ENCODE measurements at regions not wholly inside any gene's neighbourhood (a gene's known extent, or its start where the extent isn't known, plus 50 kb on each side); places are given as distances from the start of the nearest gene placed in this dataset.
A peak's percentile ranks its signal among the peaks of the same experiment; 100 is the strongest.

DNA sequence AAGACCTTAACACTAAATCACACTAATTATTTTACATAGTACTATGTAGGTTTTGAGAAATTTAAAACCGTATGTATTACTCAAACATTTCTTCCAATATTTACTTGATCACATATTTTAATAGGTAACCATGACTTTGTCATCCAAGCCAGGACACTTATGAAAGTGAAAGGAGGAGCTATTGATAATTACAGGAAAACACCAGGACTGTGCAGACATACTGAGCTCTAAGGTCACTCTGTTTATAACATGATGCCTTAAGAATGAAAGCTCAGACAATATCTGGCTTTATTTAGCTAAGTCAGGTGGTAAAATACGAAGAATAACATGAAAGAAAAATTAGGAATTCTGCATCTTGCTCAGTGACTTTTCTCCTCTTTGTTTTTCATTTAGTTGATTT lies 216.0 kb upstream of the NANOGP8 start:
- H3K4me3 ChIP-seq: no peak overlapping the region
- no peak for DNase-seq (ENCODE audit: low spot score)
- TF ChIP-seq, protein P1, sequence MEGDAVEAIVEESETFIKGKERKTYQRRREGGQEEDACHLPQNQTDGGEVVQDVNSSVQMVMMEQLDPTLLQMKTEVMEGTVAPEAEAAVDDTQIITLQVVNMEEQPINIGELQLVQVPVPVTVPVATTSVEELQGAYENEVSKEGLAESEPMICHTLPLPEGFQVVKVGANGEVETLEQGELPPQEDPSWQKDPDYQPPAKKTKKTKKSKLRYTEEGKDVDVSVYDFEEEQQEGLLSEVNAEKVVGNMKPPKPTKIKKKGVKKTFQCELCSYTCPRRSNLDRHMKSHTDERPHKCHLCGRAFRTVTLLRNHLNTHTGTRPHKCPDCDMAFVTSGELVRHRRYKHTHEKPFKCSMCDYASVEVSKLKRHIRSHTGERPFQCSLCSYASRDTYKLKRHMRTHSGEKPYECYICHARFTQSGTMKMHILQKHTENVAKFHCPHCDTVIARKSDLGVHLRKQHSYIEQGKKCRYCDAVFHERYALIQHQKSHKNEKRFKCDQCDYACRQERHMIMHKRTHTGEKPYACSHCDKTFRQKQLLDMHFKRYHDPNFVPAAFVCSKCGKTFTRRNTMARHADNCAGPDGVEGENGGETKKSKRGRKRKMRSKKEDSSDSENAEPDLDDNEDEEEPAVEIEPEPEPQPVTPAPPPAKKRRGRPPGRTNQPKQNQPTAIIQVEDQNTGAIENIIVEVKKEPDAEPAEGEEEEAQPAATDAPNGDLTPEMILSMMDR (IDR thresholded peaks at IDR 0.05): no peak
- no peak overlapping the region for H3K27ac ChIP-seq

- DNase-seq (ENCODE audit: low spot score): no peak
- Histone ChIP-seq H3K4me3 (no peak overlapping the region), H3K27ac (no peak overlapping the region)
- TF ChIP-seq, protein P1 (IDR thresholded peaks at IDR 0.05): no peak
Observed at GRCh38 chr15:35299059-35299735, 214.1 kb upstream of the NANOGP8 start.

GRCh38 chr15:35298509-35298908 lies 213.4 kb upstream of the NANOGP8 start:
- H3K27ac ChIP-seq: no peak overlapping the region
- TF ChIP-seq, protein P1 (IDR thresholded peaks at IDR 0.05): no peak
- DNase-seq (ENCODE audit: low spot score): no peak
- no peak overlapping the region for H3K4me3 ChIP-seq

DNA sequence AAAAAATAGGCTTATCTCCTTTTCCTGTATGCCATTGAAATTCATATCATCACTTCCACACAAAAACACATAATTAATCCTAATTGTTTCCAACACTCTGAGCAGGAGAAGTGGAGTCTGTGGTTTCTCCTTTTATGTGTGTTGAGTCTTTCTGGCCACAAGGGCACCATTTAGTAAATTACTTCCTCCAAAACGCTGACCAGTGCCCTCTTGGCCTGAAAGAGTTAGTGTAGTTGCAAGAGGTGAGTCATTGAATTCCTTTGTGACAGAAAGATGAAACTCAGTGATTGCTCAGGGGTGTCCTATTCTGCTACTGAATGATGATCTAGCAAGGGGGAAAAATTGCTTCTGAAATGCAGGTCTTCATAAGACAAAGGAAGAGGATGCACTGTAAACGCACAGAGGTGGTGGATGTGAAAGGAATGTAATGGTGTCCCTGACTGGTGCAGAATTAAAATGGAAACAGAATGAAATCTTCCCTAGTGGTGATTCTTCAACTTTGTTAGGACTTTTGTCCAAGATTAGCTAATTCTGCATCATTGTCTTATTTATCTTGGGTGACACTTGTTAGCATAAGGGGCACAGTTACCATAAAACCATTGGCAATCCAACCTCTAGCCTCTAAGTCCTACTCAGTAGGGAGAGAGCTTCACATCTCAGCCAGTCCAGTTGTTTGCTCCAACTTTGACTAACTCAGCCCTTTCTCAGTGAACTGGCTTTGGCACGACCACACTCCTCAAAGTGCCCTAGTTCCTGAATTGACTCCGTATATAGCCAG lies 208.4 kb upstream of the NANOGP8 start:
- no peak for DNase-seq (ENCODE audit: low spot score)
- TF ChIP-seq, protein P1 (IDR thresholded peaks at IDR 0.05): no peak
- H3K27ac ChIP-seq: no peak overlapping the region
- no peak overlapping the region for H3K4me3 ChIP-seq

DNA sequence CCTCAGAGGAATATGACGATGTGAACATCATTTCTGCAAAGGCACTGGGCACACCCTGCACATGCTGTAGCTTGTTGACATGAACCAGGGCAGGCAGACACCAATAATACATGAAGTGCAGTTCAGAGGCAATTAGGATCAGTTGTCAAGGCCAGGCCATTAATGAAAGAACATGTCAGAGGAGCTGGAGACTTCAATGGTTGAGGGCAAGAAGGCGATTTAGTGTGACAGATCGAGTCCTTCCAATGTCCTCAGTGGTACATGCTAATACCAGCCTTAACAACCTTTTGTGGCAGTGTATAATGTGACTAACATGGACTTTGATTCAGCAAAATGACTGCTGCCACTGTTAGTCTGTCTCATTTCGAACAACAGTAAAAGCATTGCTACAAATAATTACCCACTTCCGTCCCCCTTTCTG lies 205.2 kb upstream of the NANOGP8 start:
- no peak for DNase-seq (ENCODE audit: low spot score)
- TF ChIP-seq, protein P1 (IDR thresholded peaks at IDR 0.05): no peak
- H3K4me3 ChIP-seq: no peak overlapping the region
- no peak overlapping the region for H3K27ac ChIP-seq

DNA sequence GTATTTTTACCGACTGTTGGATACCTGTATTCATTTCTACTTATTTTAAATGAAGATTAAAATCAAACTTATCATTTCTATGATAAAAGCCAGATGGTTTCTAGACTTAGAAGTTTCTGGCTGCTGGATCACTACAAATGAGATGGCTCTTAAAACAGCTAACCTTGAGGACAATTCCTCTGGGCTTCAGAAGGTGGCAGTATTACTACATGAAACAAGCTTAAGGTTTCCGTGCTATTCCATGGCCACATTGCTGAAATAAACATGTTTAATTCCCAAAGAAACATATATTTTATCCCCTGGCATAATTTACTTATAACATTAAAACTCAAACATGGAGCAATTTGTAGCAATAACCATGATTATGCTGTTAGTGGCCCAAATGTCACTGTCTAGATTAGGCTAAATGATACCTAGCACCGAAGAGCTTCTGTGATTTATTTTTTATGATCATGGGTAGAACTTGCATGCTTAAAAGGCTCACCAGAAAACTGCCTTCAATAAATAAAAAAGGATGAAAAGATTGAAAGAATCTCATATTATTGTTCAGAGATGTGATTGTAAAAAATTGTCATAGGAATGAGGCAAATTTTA lies 204.0 kb upstream of the NANOGP8 start:
- DNase-seq (ENCODE audit: low spot score): no peak
- TF ChIP-seq, protein P1 (IDR thresholded peaks at IDR 0.05): peak; percentile 62
- Histone ChIP-seq H3K4me3 (no peak overlapping the region), H3K27ac (no peak overlapping the region)
